Vagina (tissue), 2 donors: ENCODE measurements at regions not wholly inside any gene's neighbourhood (a gene's known extent, or its start where the extent isn't known, plus 50 kb on each side); places are given as distances from the start of the nearest gene placed in this dataset.

Experiments
- DNase-seq, 2 donors: peaks; one replicate each; pipeline ENCODE4 v3.0.0-alpha.2; 2017; ENCODE audit errors: extremely low spot score in 2 of 2
- H3K27ac ChIP-seq: fragments of 200-600 bp; sonication (generic); one replicate; pipeline ENCODE4 v1.5.1; 2019
- H3K27me3 ChIP-seq: fragments of 200-600 bp; sonication (generic); one replicate; pipeline ENCODE4 v1.5.1; 2019
- H3K36me3 ChIP-seq, 2 donors: fragments of 200-600 bp; sonication (generic); one replicate each; pipeline ENCODE4 v1.5.1; 2017 to 2019
- H3K4me1 ChIP-seq: fragments of 200-600 bp; sonication (generic); one replicate; pipeline ENCODE4 v1.5.1; 2019
- H3K4me3 ChIP-seq, 2 donors: fragments of 200-600 bp; sonication (generic); 1 replicate in 1 of 2; 2 replicates in 1 of 2; pipeline ENCODE4 v1.5.1; 2016 to 2019
- H3K9me3 ChIP-seq: fragments of 200-600 bp; sonication (generic); one replicate; pipeline ENCODE4 v1.5.1; 2019
- CTCF ChIP-seq, 3 experiments: fragments of 450-650 bp in 2 of 3; fragments of 200-600 bp in 1 of 3; sonication (generic) in 1 of 3; IDR thresholded peaks; one replicate each; pipeline ENCODE4 v1.5.1; 2017 to 2019; ENCODE audit warnings: antibody characterized with exemption in 3 of 3, mild to moderate bottlenecking in 2 of 3, moderate library complexity in 2 of 3
- POLR2A ChIP-seq, 2 donors: fragments of 450-650 bp; IDR thresholded peaks; one replicate each; pipeline ENCODE4 v1.6.1; 2017; ENCODE audit warnings: antibody characterized with exemption in 2 of 2, mild to moderate bottlenecking in 2 of 2, moderate library complexity in 2 of 2
- POLR2AphosphoS5 ChIP-seq, 2 donors: sonication (generic); formaldehyde crosslinking; IDR thresholded peaks; one replicate each; pipeline ENCODE4 v1.9.0; 2017; ENCODE audit warnings: antibody characterized with exemption in 2 of 2, mild to moderate bottlenecking in 2 of 2, low read depth in 1 of 2; ENCODE audit not compliant: insufficient read depth in 1 of 2
- intact Hi-C: fragments of 100-400 bp; cut with DNase I; formaldehyde crosslinking; loops from one replicate; pipeline ENCODE4 v1.15.1; 2023

- intact Hi-C loops = no loop called here
- no peak for DNase-seq
- Histone ChIP-seq H3K36me3 (no peaks in the 10 kb centered on the region), H3K4me1 (no peaks in the 10 kb centered on the region), H3K9me3 (no peaks in the 10 kb centered on the region), H3K27ac (no peak overlapping the region), H3K27me3 (no peaks in the 10 kb centered on the region), H3K4me3 (no peak overlapping the region)
- TF ChIP-seq POLR2AphosphoS5 (IDR thresholded peaks at IDR 0.05; ENCODE audit: insufficient read depth in 1 of 2, low read depth in 1 of 2) (no peak), CTCF (IDR thresholded peaks at IDR 0.05) (no peak), POLR2A (IDR thresholded peaks at IDR 0.05) (no peak)
Observed at GRCh38 chr20:52684176-52684575, 288.0 kb upstream of the TSHZ2 start.

GRCh38 chr20:52683761-52684160 is 288.4 kb upstream of the TSHZ2 start:
- no peak overlapping the region for H3K27ac ChIP-seq

GRCh38 chr20:52682237-52682636 is 289.9 kb upstream of the TSHZ2 start:
- Histone ChIP-seq H3K27ac (no peak overlapping the region), H3K4me1 (no peaks in the 10 kb centered on the region), H3K9me3 (no peaks in the 10 kb centered on the region), H3K27me3 (no peaks in the 10 kb centered on the region), H3K36me3 (no peaks in the 10 kb centered on the region), H3K4me3 (no peak overlapping the region)
- TF ChIP-seq POLR2AphosphoS5 (IDR thresholded peaks at IDR 0.05; ENCODE audit: insufficient read depth in 1 of 2, low read depth in 1 of 2) (no peak), POLR2A (IDR thresholded peaks at IDR 0.05) (no peak), CTCF (IDR thresholded peaks at IDR 0.05) (no peak)
- no peak for DNase-seq
- intact Hi-C loops = no loop called here

More at GRCh38 chr20:52683761-52684160, 288.4 kb upstream of the TSHZ2 start:
- H3K4me3 ChIP-seq = no peak overlapping the region
- no peaks in the 10 kb centered on the region for H3K36me3 ChIP-seq
- intact Hi-C loops = no loop called here
- H3K27me3 ChIP-seq = no peaks in the 10 kb centered on the region
- no peak for DNase-seq
- H3K9me3 ChIP-seq = no peaks in the 10 kb centered on the region
- no peak for TF ChIP-seq CTCF (IDR thresholded peaks at IDR 0.05)
- no peak for TF ChIP-seq POLR2A (IDR thresholded peaks at IDR 0.05)
- TF ChIP-seq POLR2AphosphoS5 (IDR thresholded peaks at IDR 0.05; ENCODE audit: insufficient read depth in 1 of 2, low read depth in 1 of 2) = no peak
- H3K4me1 ChIP-seq = no peaks in the 10 kb centered on the region

GRCh38 chr20:52681288-52681687 is 290.9 kb upstream of the TSHZ2 start:
- Histone ChIP-seq H3K36me3 (no peaks in the 10 kb centered on the region), H3K27ac (no peak overlapping the region), H3K4me1 (no peaks in the 10 kb centered on the region), H3K9me3 (no peaks in the 10 kb centered on the region), H3K27me3 (no peaks in the 10 kb centered on the region), H3K4me3 (no peak overlapping the region)
- no peak for DNase-seq
- intact Hi-C loops = no loop called here
- TF ChIP-seq POLR2AphosphoS5 (IDR thresholded peaks at IDR 0.05; ENCODE audit: insufficient read depth in 1 of 2, low read depth in 1 of 2) = no peak
- no peak for TF ChIP-seq POLR2A (IDR thresholded peaks at IDR 0.05)

- H3K4me1 ChIP-seq = no peaks in the 10 kb centered on the region
- no peak for TF ChIP-seq CTCF (IDR thresholded peaks at IDR 0.05)
- TF ChIP-seq POLR2AphosphoS5 (IDR thresholded peaks at IDR 0.05; ENCODE audit: insufficient read depth in 1 of 2, low read depth in 1 of 2) = no peak
- no peak for TF ChIP-seq POLR2A (IDR thresholded peaks at IDR 0.05)
- H3K27ac ChIP-seq = no peak overlapping the region
- no peaks in the 10 kb centered on the region for H3K27me3 ChIP-seq
- no peaks in the 10 kb centered on the region for H3K9me3 ChIP-seq
- intact Hi-C loops = no loop called here
- DNase-seq = no peak
- no peak overlapping the region for H3K4me3 ChIP-seq
- H3K36me3 ChIP-seq = no peaks in the 10 kb centered on the region
Observed at GRCh38 chr20:52677216-52677615, 294.9 kb upstream of the TSHZ2 start.
